A549 (cell line): ENCODE measurements at regions not wholly inside any gene's neighbourhood (a gene's known extent, or its start where the extent isn't known, plus 50 kb on each side); places are given as distances from the start of the nearest gene placed in this dataset.

Source experiments
- ATAC-seq, 2 experiments: fragments of 200-7000 bp in 1 of 2; fragments of >200 bp in 1 of 2; cut with Nextera tagmentation in 1 of 2; cut with Tn5 transposase in 1 of 2; 3 replicates each; pipeline versions ENCODE4 v1.8.0 to v1.9.1; 2018 to 2020; ENCODE audit warnings: mild to moderate bottlenecking in 1 of 2, moderate library complexity in 1 of 2
- CTCF ChIA-PET: fragments of 300-600 bp; sonication (Branson Sonifier 250); formaldehyde crosslinking; extraction: SDS; loops from one replicate; lab custom pipeline; 2021; ENCODE audit warnings: antibody characterized with exemption, inconsistent platforms; lab: Yijun Ruan, JAX
- POLR2A ChIA-PET: fragments of 350-600 bp; formaldehyde crosslinking; extraction: SDS; loops from one replicate; lab custom pipeline; 2021; ENCODE audit warnings: antibody characterized with exemption, inconsistent platforms; lab: Yijun Ruan, JAX
- DNase-seq, 2 experiments: peaks; one replicate each; pipeline versions ENCODE4 v3.0.0 to v3.0.0-alpha.2; 2011 to 2016; ENCODE audit warnings: low read depth in 1 of 2, low spot score in 1 of 2
- FAIRE-seq: peaks from 2 replicates; lab custom pipeline; 2011; peaks lifted over from hg19 to GRCh38; lab: Jason Lieb, UNC
- H3K27ac ChIP-seq, 2 experiments: fragments of >200 bp; sonication (Bioruptor Twin); formaldehyde crosslinking; 3 replicates each; pipeline ENCODE4 v1.5.1; 2016 to 2017
- H3K4me1 ChIP-seq: fragments of >200 bp; sonication (Bioruptor Twin); formaldehyde crosslinking; 3 replicates; pipeline ENCODE4 v1.6.1; 2016
- H3K4me2 ChIP-seq: fragments of >200 bp; sonication (Bioruptor Twin); formaldehyde crosslinking; 3 replicates; pipeline ENCODE4 v1.6.1; 2016
- H3K4me3 ChIP-seq: fragments of >200 bp; sonication (Bioruptor Twin); formaldehyde crosslinking; 3 replicates; pipeline ENCODE4 v1.5.1; 2016
- H3K9me3 ChIP-seq: fragments of >200 bp; sonication (Bioruptor Twin); formaldehyde crosslinking; 3 replicates; pipeline ENCODE4 v1.6.1; 2016
- CBX8 ChIP-seq: fragments of 200-600 bp; sonication (generic); IDR thresholded peaks from 2 replicates; pipeline ENCODE4 v1.6.1; 2016
- CEBPB ChIP-seq, 2 experiments: fragments of >200 bp in 1 of 2; sonication (Bioruptor Twin) in 1 of 2; formaldehyde crosslinking in 1 of 2; IDR thresholded peaks; 2 replicates each; pipeline ENCODE4 v1.6.1; 2012 to 2016
- EHMT2 ChIP-seq: fragments of 200-600 bp; sonication (generic); IDR thresholded peaks from 2 replicates; pipeline ENCODE4 v1.6.1; 2016; ENCODE audit warnings: antibody characterized with exemption, low read depth, mild to moderate bottlenecking, moderate library complexity
- EP300 ChIP-seq, 2 experiments: fragments of >200 bp; sonication (Bioruptor Twin); formaldehyde crosslinking; IDR thresholded peaks; 2 replicates in 1 of 2; 3 replicates in 1 of 2; pipeline ENCODE4 v1.6.1; 2016 to 2017
- FOSB ChIP-seq: fragments of 250-450 bp; sonication (Bioruptor Pico); IDR thresholded peaks from 2 replicates; pipeline ENCODE4 v1.5.0; 2020; ENCODE audit warnings: mild to moderate bottlenecking, moderate library complexity
- FOSL2 ChIP-seq, 2 experiments: fragments of 450-650 bp in 1 of 2; fragments of >200 bp in 1 of 2; sonication (Bioruptor Twin) in 1 of 2; formaldehyde crosslinking; IDR thresholded peaks; 2 replicates each; pipeline versions ENCODE4 v1.5.0 to v1.6.1; 2016 to 2020; ENCODE audit warnings: mild to moderate bottlenecking in 1 of 2, moderate library complexity in 1 of 2
- HOXA7 ChIP-seq: fragments of 250-450 bp; sonication (Bioruptor Pico); IDR thresholded peaks from 2 replicates; pipeline ENCODE4 v1.5.0; 2020; ENCODE audit warnings: mild to moderate bottlenecking, moderate library complexity
- HOXB5 ChIP-seq: fragments of 250-450 bp; sonication (Bioruptor Pico); IDR thresholded peaks from 2 replicates; pipeline ENCODE4 v1.5.0; 2020; ENCODE audit warnings: mild to moderate bottlenecking, moderate library complexity
- JUN ChIP-seq, 2 experiments: fragments of >200 bp; sonication (Bioruptor Twin); formaldehyde crosslinking; IDR thresholded peaks; 2 replicates in 1 of 2; 3 replicates in 1 of 2; pipeline ENCODE4 v1.6.1; 2016 to 2017
- KDM1A ChIP-seq: fragments of 200-600 bp; sonication (generic); IDR thresholded peaks from 2 replicates; pipeline ENCODE4 v1.6.1; 2016; ENCODE audit warnings: low read depth, mild to moderate bottlenecking
- RAD21 ChIP-seq, 2 experiments: fragments of >200 bp in 1 of 2; sonication (Bioruptor Twin) in 1 of 2; formaldehyde crosslinking in 1 of 2; IDR thresholded peaks in 1 of 2; conservative IDR thresholded peaks in 1 of 2; 2 replicates in 1 of 2; 3 replicates in 1 of 2; pipeline ENCODE4 v1.6.1; 2012 to 2018; ENCODE audit warnings: inconsistent platforms in 1 of 2
- TFCP2L1 ChIP-seq: fragments of 250-450 bp; sonication (Bioruptor Pico); IDR thresholded peaks from 2 replicates; pipeline ENCODE4 v1.5.0; 2021; ENCODE audit warnings: mild to moderate bottlenecking
- TP53 ChIP-seq: fragments of 250-450 bp; sonication (Bioruptor Pico); IDR thresholded peaks from 2 replicates; pipeline ENCODE4 v1.5.0; 2021; ENCODE audit warnings: mild to moderate bottlenecking, moderate library complexity
- ZC3H11A ChIP-seq: fragments of 450-650 bp; IDR thresholded peaks from 2 replicates; pipeline ENCODE4 v1.6.1; 2014; ENCODE audit warnings: antibody characterized with exemption, mild to moderate bottlenecking
- ZFP36 ChIP-seq: fragments of 450-650 bp; IDR thresholded peaks from 2 replicates; pipeline ENCODE4 v1.6.1; 2014; ENCODE audit warnings: borderline replicate concordance; ENCODE audit not compliant: partially characterized antibody
- ZSCAN20 ChIP-seq: fragments of 250-450 bp; sonication (Bioruptor Pico); IDR thresholded peaks from 2 replicates; pipeline ENCODE4 v1.8.0; 2022; ENCODE audit warnings: mild to moderate bottlenecking, moderate library complexity
- WGBS: methylation state at CpG from one replicate; pipeline ENCODE4 v1.1.6; 2017; ENCODE audit errors: missing lambda C conversion rate; 5-methylcytosine and 5-hydroxymethylcytosine counted together
- TF ChIP-seq, protein P1 (sequence below): fragments of 250-450 bp; sonication (Bioruptor Pico); IDR thresholded peaks from 2 replicates; pipeline ENCODE4 v1.5.0; 2020; ENCODE audit warnings: low read depth, mild to moderate bottlenecking, moderate library complexity
- TF ChIP-seq, protein P2 (sequence below): fragments of 150-350 bp; IDR thresholded peaks from 2 replicates; pipeline ENCODE4 v1.6.1; 2014; ENCODE audit warnings: low read depth, mild to moderate bottlenecking, low read length
- TF ChIP-seq, protein P3 (sequence below): IDR thresholded peaks from 2 replicates; pipeline ENCODE4 v1.6.1; 2012
- TF ChIP-seq, protein P4 (sequence below): fragments of >200 bp; sonication (Bioruptor Twin); formaldehyde crosslinking; IDR thresholded peaks from 3 replicates; pipeline ENCODE4 v1.5.1; 2016

DNA sequence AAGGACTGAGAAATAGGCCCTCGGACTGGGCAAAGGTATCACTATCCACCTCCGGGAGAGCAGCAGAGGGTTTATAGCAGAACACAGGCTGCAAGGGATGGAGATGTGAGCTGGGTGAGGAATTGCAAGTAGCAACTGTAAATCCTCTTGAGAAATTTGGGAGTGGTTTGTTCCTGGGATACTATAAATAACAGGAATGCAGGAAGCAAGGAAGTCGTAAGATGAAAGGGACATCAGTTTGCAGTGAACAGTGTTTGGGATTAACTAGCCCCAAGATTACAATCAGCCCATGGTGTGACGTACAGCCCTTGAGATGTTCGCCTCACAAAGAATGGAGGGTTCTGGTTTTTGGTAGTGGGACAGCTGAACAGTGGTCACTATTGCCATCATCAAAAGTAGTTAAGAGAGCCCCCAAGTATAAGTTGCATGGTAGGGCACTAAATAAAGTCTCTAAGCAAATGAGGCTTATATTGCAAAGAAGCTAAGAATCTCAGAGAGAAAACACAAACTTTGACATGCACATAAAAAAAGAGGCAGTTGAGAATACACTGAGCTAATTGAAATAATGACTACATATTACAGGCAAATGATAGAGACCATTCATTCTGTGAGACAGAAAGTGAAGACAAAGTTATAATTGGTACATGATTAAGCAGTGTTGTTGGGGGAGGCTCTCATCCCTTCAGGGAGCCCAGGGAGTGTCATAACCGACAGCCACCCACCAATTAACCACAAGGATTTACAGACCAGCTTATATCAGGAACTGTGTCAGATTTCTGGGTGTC, 362.5 kb upstream of the ACVR2A start:
- ChIA-PET POLR2A (no interaction called here), CTCF (no interaction called here)
- FAIRE-seq (no peak), DNase-seq (no peak), ATAC-seq (no peak)
- Histone ChIP-seq H3K27ac (no peak overlapping the region), H3K4me1 (no peaks in the 10 kb centered on the region), H3K4me2 (no peak overlapping the region), H3K4me3 (no peak overlapping the region), H3K9me3 (no peaks in the 10 kb centered on the region)
- under 1% methylated on average over 6 of the region's 6 CpGs for WGBS
- TF ChIP-seq ZFP36 (no peak), FOSB (CRISPR knock-in tag) (no peak), RAD21 (conservative IDR thresholded peaks at IDR 0.05 in 1 of 2, IDR thresholded peaks at IDR 0.05 in 1 of 2) (no peak), TP53 (CRISPR knock-in tag) (no peak), EP300 (IDR thresholded peaks at IDR 0.05) (no peak), CEBPB (IDR thresholded peaks at IDR 0.05) (no peak), ZSCAN20 (CRISPR knock-in tag) (no peak)
- TF ChIP-seq, protein P1, sequence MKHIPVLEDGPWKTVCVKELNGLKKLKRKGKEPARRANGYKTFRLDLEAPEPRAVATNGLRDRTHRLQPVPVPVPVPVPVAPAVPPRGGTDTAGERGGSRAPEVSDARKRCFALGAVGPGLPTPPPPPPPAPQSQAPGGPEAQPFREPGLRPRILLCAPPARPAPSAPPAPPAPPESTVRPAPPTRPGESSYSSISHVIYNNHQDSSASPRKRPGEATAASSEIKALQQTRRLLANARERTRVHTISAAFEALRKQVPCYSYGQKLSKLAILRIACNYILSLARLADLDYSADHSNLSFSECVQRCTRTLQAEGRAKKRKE (CRISPR knock-in tag), result no peak

DNA sequence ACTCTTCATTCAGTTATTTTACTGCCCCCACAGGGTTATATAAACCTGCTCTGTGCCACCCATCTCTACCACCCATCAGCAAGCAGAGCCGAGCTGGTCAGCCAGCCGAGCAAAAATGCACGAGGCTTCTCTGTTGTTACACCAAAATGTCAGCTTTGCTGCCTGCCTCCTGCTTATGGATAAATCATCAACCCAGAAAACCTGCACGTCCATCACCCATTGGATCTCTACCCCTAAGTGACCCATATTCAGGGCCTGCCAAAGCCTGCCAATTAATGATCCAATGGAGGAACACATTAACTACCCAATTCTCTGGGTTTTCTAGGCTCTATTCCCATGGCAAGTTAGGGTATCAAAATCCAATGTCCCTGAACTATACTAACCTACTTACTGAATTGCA, 365.5 kb upstream of the ACVR2A start:
- no peak for DNase-seq
- ChIA-PET POLR2A (no interaction called here), CTCF (interaction anchor here (0.9 kb wide), 1 partner anchor 12 kb away, joined by 3 read pairs; no protein-coding TSS in a partner anchor)
- Histone ChIP-seq H3K4me2 (no peak overlapping the region), H3K4me1 (no peaks in the 10 kb centered on the region), H3K4me3 (no peak overlapping the region), H3K27ac (no peak overlapping the region), H3K9me3 (no peaks in the 10 kb centered on the region)
- ATAC-seq, result no peak
- WGBS, result 0% methylated on average over 4 of the region's 4 CpGs
- FAIRE-seq, result no peak
- TF ChIP-seq ZFP36 (no peak), EHMT2 (no peak), HOXB5 (CRISPR knock-in tag) (no peak), JUN (IDR thresholded peaks at IDR 0.05) (no peak), CEBPB (IDR thresholded peaks at IDR 0.05) (no peak), CBX8 (no peak), HOXA7 (no peak), KDM1A (no peak), FOSL2 (IDR thresholded peaks at IDR 0.05) (no peak), FOSL2 (CRISPR knock-in tag; IDR thresholded peaks at IDR 0.05) (no peak), FOSB (CRISPR knock-in tag) (no peak), TFCP2L1 (CRISPR knock-in tag) (no peak), ZC3H11A (no peak)
- TF ChIP-seq, protein P2, sequence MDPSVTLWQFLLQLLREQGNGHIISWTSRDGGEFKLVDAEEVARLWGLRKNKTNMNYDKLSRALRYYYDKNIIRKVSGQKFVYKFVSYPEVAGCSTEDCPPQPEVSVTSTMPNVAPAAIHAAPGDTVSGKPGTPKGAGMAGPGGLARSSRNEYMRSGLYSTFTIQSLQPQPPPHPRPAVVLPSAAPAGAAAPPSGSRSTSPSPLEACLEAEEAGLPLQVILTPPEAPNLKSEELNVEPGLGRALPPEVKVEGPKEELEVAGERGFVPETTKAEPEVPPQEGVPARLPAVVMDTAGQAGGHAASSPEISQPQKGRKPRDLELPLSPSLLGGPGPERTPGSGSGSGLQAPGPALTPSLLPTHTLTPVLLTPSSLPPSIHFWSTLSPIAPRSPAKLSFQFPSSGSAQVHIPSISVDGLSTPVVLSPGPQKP, result no peak
- TF ChIP-seq, protein P3, sequence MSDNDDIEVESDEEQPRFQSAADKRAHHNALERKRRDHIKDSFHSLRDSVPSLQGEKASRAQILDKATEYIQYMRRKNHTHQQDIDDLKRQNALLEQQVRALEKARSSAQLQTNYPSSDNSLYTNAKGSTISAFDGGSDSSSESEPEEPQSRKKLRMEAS, result no peak
- TF ChIP-seq, protein P4, sequence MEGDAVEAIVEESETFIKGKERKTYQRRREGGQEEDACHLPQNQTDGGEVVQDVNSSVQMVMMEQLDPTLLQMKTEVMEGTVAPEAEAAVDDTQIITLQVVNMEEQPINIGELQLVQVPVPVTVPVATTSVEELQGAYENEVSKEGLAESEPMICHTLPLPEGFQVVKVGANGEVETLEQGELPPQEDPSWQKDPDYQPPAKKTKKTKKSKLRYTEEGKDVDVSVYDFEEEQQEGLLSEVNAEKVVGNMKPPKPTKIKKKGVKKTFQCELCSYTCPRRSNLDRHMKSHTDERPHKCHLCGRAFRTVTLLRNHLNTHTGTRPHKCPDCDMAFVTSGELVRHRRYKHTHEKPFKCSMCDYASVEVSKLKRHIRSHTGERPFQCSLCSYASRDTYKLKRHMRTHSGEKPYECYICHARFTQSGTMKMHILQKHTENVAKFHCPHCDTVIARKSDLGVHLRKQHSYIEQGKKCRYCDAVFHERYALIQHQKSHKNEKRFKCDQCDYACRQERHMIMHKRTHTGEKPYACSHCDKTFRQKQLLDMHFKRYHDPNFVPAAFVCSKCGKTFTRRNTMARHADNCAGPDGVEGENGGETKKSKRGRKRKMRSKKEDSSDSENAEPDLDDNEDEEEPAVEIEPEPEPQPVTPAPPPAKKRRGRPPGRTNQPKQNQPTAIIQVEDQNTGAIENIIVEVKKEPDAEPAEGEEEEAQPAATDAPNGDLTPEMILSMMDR, result no peak
